GM13977 (cell line): ENCODE measurements at regions not wholly inside any gene's neighbourhood (a gene's known extent, or its start where the extent isn't known, plus 50 kb on each side); places are given as distances from the start of the nearest gene placed in this dataset.

Experiments
- DNase-seq: peaks from one replicate; pipeline ENCODE4 v3.0.0; 2012; ENCODE audit warnings: low spot score
- in situ Hi-C: fragments of 300-500 bp; cut with MboI; formaldehyde crosslinking; loops from one replicate; pipeline ENCODE4 v1.12.0; 2022; ENCODE audit warnings: low sequenced_read_pairs, low pct_unique_long_range_greater_than_20kb, mixed read lengths, inconsistent platforms; ENCODE audit not compliant: unreplicated experiment
- TF ChIP-seq, protein P1 (sequence below): IDR thresholded peaks from 2 replicates; pipeline ENCODE4 v1.5.1; 2012; ENCODE audit warnings: mild to moderate bottlenecking, control low read depth; ENCODE audit not compliant: insufficient read depth; ENCODE audit errors: extremely low read depth, missing control alignments

DNA sequence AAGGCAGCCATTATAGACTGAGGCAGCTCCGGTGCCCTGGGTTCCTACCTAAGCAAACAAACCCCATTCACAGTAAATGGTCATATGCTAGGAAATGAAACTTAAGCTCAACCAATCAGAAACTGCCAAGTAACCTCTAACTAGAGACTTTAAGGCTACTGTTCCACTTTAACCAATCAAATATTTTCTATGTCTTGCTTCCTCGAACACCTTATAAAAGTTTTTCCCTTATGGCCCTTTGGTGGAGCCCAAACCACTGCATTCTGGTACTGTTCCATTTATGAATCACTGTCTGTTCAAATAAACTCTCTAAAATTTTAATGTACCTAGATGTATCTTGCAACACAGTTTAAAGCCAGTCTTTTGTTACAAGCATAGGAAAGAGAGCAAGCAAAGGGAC is 361.1 kb downstream of the HGF start:
- in situ Hi-C loops: no loop called here
- TF ChIP-seq, protein P1, sequence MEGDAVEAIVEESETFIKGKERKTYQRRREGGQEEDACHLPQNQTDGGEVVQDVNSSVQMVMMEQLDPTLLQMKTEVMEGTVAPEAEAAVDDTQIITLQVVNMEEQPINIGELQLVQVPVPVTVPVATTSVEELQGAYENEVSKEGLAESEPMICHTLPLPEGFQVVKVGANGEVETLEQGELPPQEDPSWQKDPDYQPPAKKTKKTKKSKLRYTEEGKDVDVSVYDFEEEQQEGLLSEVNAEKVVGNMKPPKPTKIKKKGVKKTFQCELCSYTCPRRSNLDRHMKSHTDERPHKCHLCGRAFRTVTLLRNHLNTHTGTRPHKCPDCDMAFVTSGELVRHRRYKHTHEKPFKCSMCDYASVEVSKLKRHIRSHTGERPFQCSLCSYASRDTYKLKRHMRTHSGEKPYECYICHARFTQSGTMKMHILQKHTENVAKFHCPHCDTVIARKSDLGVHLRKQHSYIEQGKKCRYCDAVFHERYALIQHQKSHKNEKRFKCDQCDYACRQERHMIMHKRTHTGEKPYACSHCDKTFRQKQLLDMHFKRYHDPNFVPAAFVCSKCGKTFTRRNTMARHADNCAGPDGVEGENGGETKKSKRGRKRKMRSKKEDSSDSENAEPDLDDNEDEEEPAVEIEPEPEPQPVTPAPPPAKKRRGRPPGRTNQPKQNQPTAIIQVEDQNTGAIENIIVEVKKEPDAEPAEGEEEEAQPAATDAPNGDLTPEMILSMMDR: no peak
- no peak for DNase-seq

DNA sequence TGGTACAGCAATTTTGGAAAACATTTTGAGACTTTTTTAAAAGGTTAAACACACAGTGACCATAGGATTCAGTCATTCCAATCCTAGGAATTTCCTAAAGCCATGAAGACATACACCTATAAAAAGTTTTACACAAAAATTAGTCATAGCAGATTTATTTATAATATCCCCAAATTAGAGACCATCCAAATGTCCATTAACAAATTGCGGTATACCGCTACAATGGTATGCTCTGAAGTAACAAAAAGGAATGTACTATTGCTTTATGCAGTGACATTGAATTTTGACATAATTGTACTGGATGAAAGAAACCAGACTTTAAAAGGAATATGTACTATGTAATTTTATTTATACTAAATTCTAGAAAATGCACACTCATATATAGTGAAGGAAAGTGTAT is 362.8 kb downstream of the HGF start:
- in situ Hi-C loops: no loop called here
- no peak for DNase-seq

GRCh38 chr7:81404669-81405068 is 365.2 kb downstream of the HGF start:
- TF ChIP-seq, protein P1: no peak
- DNase-seq: no peak
- in situ Hi-C loops: no loop called here

More for the DNA sequence above, 362.8 kb downstream of the HGF start:
- TF ChIP-seq, protein P1: no peak

GRCh38 chr7:81402227-81402626 is 367.6 kb downstream of the HGF start:
- TF ChIP-seq, protein P1: no peak
- in situ Hi-C loops: no loop called here
- DNase-seq: no peak

DNA sequence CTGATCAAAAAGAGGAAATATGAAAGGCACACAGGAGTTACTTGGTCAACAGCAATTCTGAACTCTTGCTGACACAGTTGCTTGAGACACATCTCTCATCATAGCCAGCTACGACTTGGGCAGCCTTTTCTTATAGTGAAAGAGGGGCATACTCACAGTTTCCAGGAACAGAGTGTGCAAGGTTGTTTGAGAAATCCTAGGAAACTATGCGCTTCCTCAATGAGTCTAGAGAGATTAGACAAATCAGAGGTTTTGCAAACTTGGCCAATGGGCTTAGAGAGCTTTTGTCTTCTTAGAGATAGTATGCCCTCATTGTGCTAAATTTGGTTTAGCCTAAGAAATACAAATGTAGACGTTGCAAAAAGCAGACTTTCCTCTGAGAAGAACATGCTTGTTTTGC is 370.4 kb downstream of the HGF start:
- in situ Hi-C loops: no loop called here
- DNase-seq: no peak
- TF ChIP-seq, protein P1: no peak

GRCh38 chr7:81394029-81394428 is 375.8 kb downstream of the HGF start:
- TF ChIP-seq, protein P1: no peak
- in situ Hi-C loops: no loop called here
- no peak for DNase-seq

GRCh38 chr7:81393018-81393417 is 376.8 kb downstream of the HGF start:
- no peak for DNase-seq
- in situ Hi-C loops: no loop called here
- TF ChIP-seq, protein P1: no peak
